Suprapubic skin (tissue), 4 donors: ENCODE measurements at regions not wholly inside any gene's neighbourhood (a gene's known extent, or its start where the extent isn't known, plus 50 kb on each side); places are given as distances from the start of the nearest gene placed in this dataset.

ENCODE experiments used
- DNase-seq, 2 donors: peaks; one replicate each; pipeline ENCODE4 v3.0.0-alpha.2; 2019; ENCODE audit warnings: low spot score in 2 of 2
- H3K27ac ChIP-seq: fragments of 200-600 bp; sonication (generic); one replicate; pipeline ENCODE4 v1.5.1; 2019
- H3K27me3 ChIP-seq: fragments of 200-600 bp; sonication (generic); one replicate; pipeline ENCODE4 v1.5.1; 2019
- H3K36me3 ChIP-seq: fragments of 200-600 bp; sonication (generic); one replicate; pipeline ENCODE4 v1.5.1; 2019
- H3K4me1 ChIP-seq: fragments of 200-600 bp; sonication (generic); one replicate; pipeline ENCODE4 v1.5.1; 2019
- H3K4me3 ChIP-seq: fragments of 200-600 bp; sonication (generic); one replicate; pipeline ENCODE4 v1.5.1; 2019; ENCODE audit warnings: mild to moderate bottlenecking
- H3K9me3 ChIP-seq: fragments of 200-600 bp; sonication (generic); one replicate; pipeline ENCODE4 v1.5.1; 2019
- EP300 ChIP-seq: sonication (generic); formaldehyde crosslinking; IDR thresholded peaks from one replicate; pipeline ENCODE4 v1.6.1; 2017; ENCODE audit warnings: antibody characterized with exemption
- POLR2A ChIP-seq, 2 donors: fragments of 450-650 bp; IDR thresholded peaks; one replicate each; pipeline ENCODE4 v1.6.1; 2017; ENCODE audit warnings: antibody characterized with exemption in 2 of 2, mild to moderate bottlenecking in 2 of 2, moderate library complexity in 2 of 2
- POLR2AphosphoS5 ChIP-seq, 3 donors: sonication (generic); formaldehyde crosslinking; IDR thresholded peaks; one replicate each; pipeline ENCODE4 v1.6.1; 2017; ENCODE audit warnings: antibody characterized with exemption in 3 of 3
- WGBS: methylation state at CpG from one replicate; pipeline ENCODE4 v1.1.5; 2018; 5-methylcytosine and 5-hydroxymethylcytosine counted together
- TF ChIP-seq, protein P1 (sequence below), 2 donors: fragments of 200-600 bp in 1 of 2; fragments of 450-650 bp in 1 of 2; sonication (generic) in 1 of 2; IDR thresholded peaks; one replicate each; pipeline ENCODE4 v1.5.1; 2016 to 2019; ENCODE audit warnings: antibody characterized with exemption in 2 of 2, mild to moderate bottlenecking in 1 of 2, moderate library complexity in 1 of 2

DNA sequence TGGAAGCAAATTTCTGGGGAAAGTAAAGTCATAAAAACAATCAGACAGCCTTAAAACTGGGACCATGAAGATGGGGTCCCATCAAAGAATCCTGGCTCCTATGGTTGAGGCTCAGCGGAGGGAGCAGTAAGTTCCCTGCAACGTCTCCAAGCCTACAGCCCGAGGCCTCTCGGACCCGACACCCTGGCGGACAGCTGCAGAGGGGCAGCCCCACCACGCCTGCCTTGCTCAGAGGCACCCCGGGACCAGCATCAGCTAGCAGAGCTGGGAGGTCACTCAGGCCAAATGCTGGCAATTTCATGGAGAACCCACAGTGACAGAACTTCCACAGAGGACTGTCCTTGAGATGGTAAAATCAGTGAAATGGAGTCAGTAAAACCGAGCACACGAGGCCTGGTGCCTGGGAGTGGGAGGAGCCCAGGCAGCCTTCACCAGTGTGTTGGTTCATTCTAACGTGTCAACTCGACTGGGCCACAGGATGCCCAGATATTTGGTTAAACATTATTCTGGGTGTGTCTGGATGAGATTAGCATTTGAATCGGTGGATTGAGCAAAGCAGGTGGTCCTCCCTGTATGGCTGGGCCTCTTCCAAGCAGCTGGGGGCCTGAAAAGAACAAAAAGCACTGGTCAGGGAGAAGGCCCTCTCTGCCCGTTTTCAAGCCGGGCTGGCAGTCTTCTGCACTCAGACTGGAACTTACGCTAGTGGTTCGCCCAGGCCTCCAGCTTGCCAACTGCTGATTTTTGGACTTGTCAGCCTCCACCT is 96.2 kb upstream of the INSIG1 start:
- DNase-seq, result no peak
- H3K27me3 ChIP-seq, result no peaks in the 10 kb centered on the region
- H3K36me3 ChIP-seq, result no peaks in the 10 kb centered on the region
- H3K4me3 ChIP-seq, result no peak overlapping the region
- H3K9me3 ChIP-seq, result peaks cover 6% of the 10 kb centered on the region
- no peaks in the 10 kb centered on the region for H3K4me1 ChIP-seq
- no peak overlapping the region for H3K27ac ChIP-seq
- WGBS, result 93% methylated on average over 17 of the region's 17 CpGs
- TF ChIP-seq EP300, result no peak
- no peak for TF ChIP-seq POLR2A (IDR thresholded peaks at IDR 0.05)
- TF ChIP-seq, protein P1, sequence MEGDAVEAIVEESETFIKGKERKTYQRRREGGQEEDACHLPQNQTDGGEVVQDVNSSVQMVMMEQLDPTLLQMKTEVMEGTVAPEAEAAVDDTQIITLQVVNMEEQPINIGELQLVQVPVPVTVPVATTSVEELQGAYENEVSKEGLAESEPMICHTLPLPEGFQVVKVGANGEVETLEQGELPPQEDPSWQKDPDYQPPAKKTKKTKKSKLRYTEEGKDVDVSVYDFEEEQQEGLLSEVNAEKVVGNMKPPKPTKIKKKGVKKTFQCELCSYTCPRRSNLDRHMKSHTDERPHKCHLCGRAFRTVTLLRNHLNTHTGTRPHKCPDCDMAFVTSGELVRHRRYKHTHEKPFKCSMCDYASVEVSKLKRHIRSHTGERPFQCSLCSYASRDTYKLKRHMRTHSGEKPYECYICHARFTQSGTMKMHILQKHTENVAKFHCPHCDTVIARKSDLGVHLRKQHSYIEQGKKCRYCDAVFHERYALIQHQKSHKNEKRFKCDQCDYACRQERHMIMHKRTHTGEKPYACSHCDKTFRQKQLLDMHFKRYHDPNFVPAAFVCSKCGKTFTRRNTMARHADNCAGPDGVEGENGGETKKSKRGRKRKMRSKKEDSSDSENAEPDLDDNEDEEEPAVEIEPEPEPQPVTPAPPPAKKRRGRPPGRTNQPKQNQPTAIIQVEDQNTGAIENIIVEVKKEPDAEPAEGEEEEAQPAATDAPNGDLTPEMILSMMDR (IDR thresholded peaks at IDR 0.05), result no peak
- TF ChIP-seq POLR2AphosphoS5 (IDR thresholded peaks at IDR 0.05), result no peak

DNA sequence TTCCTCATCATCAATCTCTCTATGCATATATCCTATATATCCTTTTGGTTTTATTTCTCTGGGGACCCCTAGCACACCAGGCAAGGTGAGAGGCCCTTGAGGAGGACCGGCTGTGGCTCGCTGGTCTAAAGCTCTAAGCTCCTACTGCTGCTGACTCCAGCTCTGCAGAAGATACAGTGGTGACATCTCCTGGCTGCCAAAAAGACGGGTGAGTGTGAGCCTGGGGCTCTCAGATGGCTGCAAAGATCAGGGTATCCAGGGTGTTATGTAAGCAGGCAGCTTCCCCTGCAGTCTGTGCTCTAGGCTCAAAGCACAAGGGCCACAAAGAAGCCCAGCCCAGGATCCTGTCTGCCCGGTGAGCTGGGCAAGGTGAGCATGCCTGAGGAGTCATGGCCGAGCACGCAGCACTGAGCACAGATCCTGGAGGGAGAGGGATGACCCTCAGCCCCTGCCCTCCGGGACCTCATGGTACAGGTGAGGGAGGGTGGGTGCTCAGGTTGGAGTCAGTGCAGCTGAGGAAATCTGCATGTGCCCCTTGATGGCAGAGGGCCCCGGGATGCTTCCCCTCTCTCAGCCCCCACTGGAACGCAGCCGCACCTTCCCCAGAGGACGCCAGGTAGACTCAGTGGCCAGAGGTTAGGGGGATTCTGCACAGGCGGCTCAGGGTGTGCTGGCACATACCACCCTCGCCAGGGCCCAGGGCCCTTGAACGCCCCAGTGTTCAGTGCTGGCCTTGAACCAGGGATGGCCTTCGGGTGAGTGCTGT is 95.4 kb upstream of the INSIG1 start:
- WGBS, result 90% methylated on average over 12 of the region's 15 CpGs
- H3K4me1 ChIP-seq, result no peaks in the 10 kb centered on the region
- no peak for TF ChIP-seq POLR2AphosphoS5 (IDR thresholded peaks at IDR 0.05)
- TF ChIP-seq, protein P1 (IDR thresholded peaks at IDR 0.05), result no peak
- TF ChIP-seq POLR2A (IDR thresholded peaks at IDR 0.05), result no peak
- no peak for TF ChIP-seq EP300

DNA sequence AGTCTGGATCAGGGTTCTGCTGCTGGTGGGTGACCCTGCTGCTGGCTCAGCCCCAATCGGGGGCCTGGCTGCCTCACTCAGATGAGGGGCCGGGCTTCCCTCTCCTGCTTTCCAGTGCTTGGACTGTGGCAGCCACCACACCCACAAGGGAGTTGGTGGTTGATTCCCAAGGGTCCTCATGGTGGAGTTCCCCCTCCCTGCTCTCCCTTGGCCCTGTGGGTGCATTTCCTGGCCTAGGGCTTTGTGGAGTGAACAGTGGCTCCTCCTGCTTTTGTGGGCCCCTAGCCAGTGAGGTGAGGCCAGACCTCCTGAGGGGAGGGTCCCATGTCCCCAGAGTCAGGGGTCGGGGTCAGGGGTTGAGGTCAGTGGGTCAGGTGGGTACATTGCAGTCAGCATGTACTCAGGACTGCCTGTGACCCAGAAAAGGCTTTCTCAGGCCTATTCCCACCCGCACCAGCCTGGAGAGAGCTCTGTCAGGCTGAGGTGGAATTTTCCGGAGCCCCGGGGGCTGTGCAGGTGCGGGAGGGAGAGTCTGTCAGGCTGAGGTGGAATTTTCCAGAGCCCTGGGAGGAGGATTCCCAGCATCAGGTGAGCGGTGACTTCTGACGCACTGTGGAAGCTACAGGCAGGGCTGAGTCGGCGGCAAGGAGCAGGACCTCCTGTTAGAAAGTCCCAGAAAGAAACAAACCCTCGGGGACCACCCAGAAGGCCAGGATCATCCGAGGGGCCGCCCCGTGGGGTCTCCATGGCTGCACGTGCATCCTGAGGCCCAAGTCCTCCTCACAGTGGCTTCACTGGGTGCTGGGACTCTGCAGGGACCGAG is 94.4 kb upstream of the INSIG1 start:
- H3K4me3 ChIP-seq, result no peak overlapping the region
- DNase-seq, result peak in 1 of 2 donors; percentile 62
- no peaks in the 10 kb centered on the region for H3K36me3 ChIP-seq
- H3K4me1 ChIP-seq, result no peaks in the 10 kb centered on the region
- H3K27ac ChIP-seq, result peak overlapping the region; percentile 87
- H3K27me3 ChIP-seq, result no peaks in the 10 kb centered on the region
- WGBS, result 70% methylated on average over 11 of the region's 17 CpGs
- no peak for TF ChIP-seq POLR2AphosphoS5 (IDR thresholded peaks at IDR 0.05)
- TF ChIP-seq, protein P1 (IDR thresholded peaks at IDR 0.05), result no peak
- TF ChIP-seq EP300, result no peak
- TF ChIP-seq POLR2A (IDR thresholded peaks at IDR 0.05), result no peak
- H3K9me3 ChIP-seq, result no peaks in the 10 kb centered on the region

More for the DNA sequence above, 95.4 kb upstream of the INSIG1 start:
- no peaks in the 10 kb centered on the region for H3K9me3 ChIP-seq
- DNase-seq, result no peak
- H3K27me3 ChIP-seq, result no peaks in the 10 kb centered on the region
- no peaks in the 10 kb centered on the region for H3K36me3 ChIP-seq
- H3K4me3 ChIP-seq, result no peak overlapping the region
- H3K27ac ChIP-seq, result no peak overlapping the region

DNA sequence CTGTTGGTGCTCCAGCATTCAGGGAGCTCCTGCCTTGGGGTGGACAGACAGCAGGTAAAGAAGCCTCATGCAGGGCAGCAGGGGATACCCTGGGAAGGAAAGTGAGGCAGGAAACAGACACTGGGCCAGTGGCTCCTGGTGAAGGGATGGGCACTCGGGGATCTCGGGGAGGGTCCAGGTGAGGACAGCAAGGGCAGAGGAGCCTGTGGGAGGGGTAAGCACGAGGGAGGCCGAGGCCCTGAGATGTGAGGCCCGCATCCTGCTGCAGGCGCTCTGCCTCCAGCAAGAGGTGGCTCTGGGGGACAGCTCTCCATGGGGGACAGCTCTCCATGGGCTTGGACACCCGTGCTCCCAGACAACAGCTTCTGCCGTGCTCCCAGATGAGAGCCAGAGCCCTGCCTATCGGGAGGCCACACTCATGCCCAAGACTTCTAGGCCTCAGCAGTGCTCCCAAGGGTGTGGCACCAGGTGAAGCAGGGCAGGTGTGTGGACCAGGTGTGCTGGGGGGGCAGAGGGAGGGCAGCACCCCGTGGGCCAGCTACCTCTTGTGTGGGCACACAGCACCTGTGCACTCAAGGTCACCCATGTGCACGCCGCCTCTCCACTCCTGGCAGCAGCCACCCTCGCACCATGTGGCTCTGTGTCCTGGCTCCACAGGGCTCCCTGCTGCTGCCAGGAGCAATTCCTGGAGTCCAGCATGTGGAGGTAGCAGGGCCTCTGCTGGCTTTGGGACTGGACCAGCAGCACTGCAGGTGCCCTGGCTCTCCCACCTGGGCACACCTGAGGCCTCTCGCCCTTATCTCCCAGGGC is 93.6 kb upstream of the INSIG1 start:
- 88% methylated on average over 13 of the region's 14 CpGs for WGBS
- no peaks in the 10 kb centered on the region for H3K36me3 ChIP-seq

More for the DNA sequence above, 93.6 kb upstream of the INSIG1 start:
- peak in 1 of 2 donors; percentile 64 for DNase-seq
- TF ChIP-seq POLR2A (IDR thresholded peaks at IDR 0.05), result no peak
- TF ChIP-seq, protein P1 (IDR thresholded peaks at IDR 0.05), result no peak
- no peak for TF ChIP-seq POLR2AphosphoS5 (IDR thresholded peaks at IDR 0.05)
- no peak for TF ChIP-seq EP300
- peak overlapping the region; percentile 38 for H3K4me3 ChIP-seq
- H3K27me3 ChIP-seq, result no peaks in the 10 kb centered on the region
- no peaks in the 10 kb centered on the region for H3K9me3 ChIP-seq
- no peaks in the 10 kb centered on the region for H3K4me1 ChIP-seq
- peak overlapping the region; percentile 87 for H3K27ac ChIP-seq
